ENCODE measurements at regions not wholly inside any gene's neighbourhood (a gene's known extent, or its start where the extent isn't known, plus 50 kb on each side); places are given as distances from the start of the nearest gene placed in this dataset.

DNA sequence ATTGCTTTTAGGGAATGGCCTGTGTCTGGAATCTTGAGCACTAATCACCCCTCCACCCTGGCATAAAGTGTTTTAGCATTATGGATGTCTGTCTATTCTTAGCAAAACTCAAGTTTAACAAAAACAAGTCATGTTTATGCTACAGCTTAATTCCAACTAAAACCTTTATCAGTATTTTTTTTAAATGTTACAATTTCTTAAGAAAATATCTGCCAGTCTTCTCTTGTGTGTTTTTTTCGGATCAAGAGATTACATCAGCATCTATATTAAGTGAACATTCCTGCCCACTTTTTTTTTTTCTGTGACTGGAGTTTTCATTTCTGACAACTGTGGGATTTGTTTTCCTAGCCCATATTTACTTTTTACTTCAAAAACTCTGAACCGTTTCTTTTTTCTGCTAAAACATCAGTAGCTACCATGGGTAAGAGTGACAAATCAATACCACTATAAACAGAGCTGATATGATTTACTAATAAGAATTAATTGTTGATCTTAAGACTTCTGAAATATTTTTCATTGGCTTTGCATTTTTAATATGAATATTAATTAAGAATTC is 94.3 kb downstream of the EDN1 start:
- Histone ChIP-seq H2BK20ac (ENCODE audit: low read length) (no peak overlapping the region), H3K79me2 (ENCODE audit: control insufficient read depth in 1 of 2, insufficient read depth in 2 of 2, low read length in 2 of 2) (no peaks in the 10 kb centered on the region), H4K8ac (ENCODE audit: extremely low read depth, insufficient read depth, low read length) (no peak overlapping the region), H2BK15ac (ENCODE audit: low read length) (no peak overlapping the region), H3K23me2 (ENCODE audit: low read depth, low read length) (no peaks in the 10 kb centered on the region), H3K27me3 (replicated peaks in 1 of 4; ENCODE audit: control insufficient read depth in 3 of 4, extremely low read depth in 1 of 4, insufficient read depth in 3 of 4, low read length in 3 of 4) (no peaks in the 10 kb centered on the region), H4K20me1 (replicated peaks in 1 of 2; ENCODE audit: control insufficient read depth in 1 of 2, insufficient read depth in 2 of 2, low read length in 2 of 2) (no peaks in the 10 kb centered on the region), H3K23ac (ENCODE audit: insufficient read length) (no peak overlapping the region), H2BK120ac (replicated peaks; ENCODE audit: low read depth, low read length) (no peak overlapping the region), H3K36me3 (ENCODE audit: control insufficient read depth in 2 of 4, insufficient read depth in 4 of 4, low read length in 3 of 4) (no peaks in the 10 kb centered on the region), H2AFZ (ENCODE audit: low read length) (no peak overlapping the region), H3K9ac (replicated peaks in 1 of 4; ENCODE audit: extremely low read depth in 1 of 4, low read depth in 3 of 4, low read length in 3 of 4) (no peak overlapping the region), H3K4me2 (ENCODE audit: insufficient read depth in 1 of 2, low read depth in 2 of 2, low read length in 2 of 2) (no peak overlapping the region), H3K4me1 (replicated peaks in 1 of 4; ENCODE audit: control insufficient read depth in 3 of 4, insufficient read depth in 4 of 4, low read length in 3 of 4) (no peaks in the 10 kb centered on the region), H3K79me1 (ENCODE audit: low read depth, low read length) (no peaks in the 10 kb centered on the region), H2BK12ac (ENCODE audit: low read depth, low read length) (no peak overlapping the region), H3K18ac (ENCODE audit: extremely low read depth, low read length) (no peak overlapping the region), H4K5ac (ENCODE audit: insufficient read length, low read depth, low read length) (no peak overlapping the region), H3K27ac (ENCODE audit: low read depth, low read length) (no peak overlapping the region), H4K91ac (replicated peaks; ENCODE audit: insufficient read length, low read length) (no peak overlapping the region), H3K14ac (ENCODE audit: insufficient read length) (no peak overlapping the region), H2AK5ac (ENCODE audit: low read depth, low read length) (no peak overlapping the region), H3K4ac (replicated peaks; ENCODE audit: insufficient read length, low read depth, low read length) (no peak overlapping the region), H2BK5ac (ENCODE audit: low read depth, low read length) (no peak overlapping the region), H3K4me3 (ENCODE audit: extremely low read depth in 1 of 4, insufficient read depth in 2 of 4, low read depth in 3 of 4, low read length in 4 of 4) (no peak overlapping the region), H3K56ac (replicated peaks; ENCODE audit: insufficient read length, low read depth, low read length) (no peak overlapping the region), H3K9me3 (ENCODE audit: insufficient read depth in 2 of 2, low read depth in 1 of 2, low read length in 1 of 2) (no peaks in the 10 kb centered on the region)
- CTCF ChIA-PET (ENCODE audit: partially characterized antibody) = interaction anchor here (1.2 kb wide), 1 partner anchor 54 kb away, joined by 3 read pairs; no protein-coding TSS in a partner anchor
- DNase-seq (ENCODE audit: low read depth in 1 of 2, low spot score in 2 of 2) = no peak
- TF ChIP-seq RBBP5 (IDR thresholded peaks at IDR 0.05; ENCODE audit: borderline replicate concordance, low read depth, low read length) (no peak), KDM1A (IDR thresholded peaks at IDR 0.05; ENCODE audit: borderline replicate concordance, low read length) (no peak)
- TF ChIP-seq, protein P1, sequence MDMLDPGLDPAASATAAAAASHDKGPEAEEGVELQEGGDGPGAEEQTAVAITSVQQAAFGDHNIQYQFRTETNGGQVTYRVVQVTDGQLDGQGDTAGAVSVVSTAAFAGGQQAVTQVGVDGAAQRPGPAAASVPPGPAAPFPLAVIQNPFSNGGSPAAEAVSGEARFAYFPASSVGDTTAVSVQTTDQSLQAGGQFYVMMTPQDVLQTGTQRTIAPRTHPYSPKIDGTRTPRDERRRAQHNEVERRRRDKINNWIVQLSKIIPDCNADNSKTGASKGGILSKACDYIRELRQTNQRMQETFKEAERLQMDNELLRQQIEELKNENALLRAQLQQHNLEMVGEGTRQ (IDR thresholded peaks at IDR 0.05; ENCODE audit: low read length) = no peak
- POLR2A ChIA-PET (ENCODE audit: partially characterized antibody) = no interaction called here
- WGBS, 2 experiments (ENCODE audit: extremely low coverage in 1 of 2, insufficient coverage in 1 of 2, insufficient read length in 1 of 2, insufficient replicate concordance in 2 of 2, low coverage in 1 of 2, low lambda C conversion rate in 2 of 2, missing lambda C conversion rate in 1 of 2) = 75% methylated on average over 2 of the region's 2 CpGs; no CpG with 5 or more reads in 1 of the 2 experiments
- FAIRE-seq = no peak

All from H1 (cell line).